ENCODE measurements at regions not wholly inside any gene's neighbourhood (a gene's known extent, or its start where the extent isn't known, plus 50 kb on each side); places are given as distances from the start of the nearest gene placed in this dataset.

- DNase-seq (ENCODE audit: low read depth) = no peak
Observed at GRCh38 chr4:129350834-129351721, 255.1 kb downstream of the C4orf33 start.

- DNase-seq (ENCODE audit: low read depth) = no peak
Observed at GRCh38 chr4:129352480-129352879, 256.5 kb downstream of the C4orf33 start.

GRCh38 chr4:129353490-129353889 is 257.5 kb downstream of the C4orf33 start:
- no peak for DNase-seq (ENCODE audit: low read depth)

- no peak for DNase-seq (ENCODE audit: low read depth)
Observed at GRCh38 chr4:129355031-129355430, 259.1 kb downstream of the C4orf33 start.

GRCh38 chr4:129355516-129355915 is 259.6 kb downstream of the C4orf33 start:
- no peak for DNase-seq (ENCODE audit: low read depth)

GRCh38 chr4:129358571-129358970 is 262.6 kb downstream of the C4orf33 start:
- peak; percentile 7 for DNase-seq (ENCODE audit: low read depth)

- DNase-seq (ENCODE audit: low read depth) = no peak
Observed at GRCh38 chr4:129359461-129359860, 263.5 kb downstream of the C4orf33 start.

- DNase-seq (ENCODE audit: low read depth) = peak; percentile 7
Observed at GRCh38 chr4:129362691-129363274, 266.8 kb downstream of the C4orf33 start.

- DNase-seq (ENCODE audit: low read depth) = no peak
Observed at GRCh38 chr4:129364747-129365452, 268.9 kb downstream of the C4orf33 start.

- DNase-seq (ENCODE audit: low read depth) = no peak
Observed at GRCh38 chr4:129369361-129370010, 273.5 kb downstream of the C4orf33 start.

GRCh38 chr4:129371065-129371464 is 275.1 kb downstream of the C4orf33 start:
- no peak for DNase-seq (ENCODE audit: low read depth)

- no peak for DNase-seq (ENCODE audit: low read depth)
Observed at GRCh38 chr4:129371926-129372325, 276.0 kb downstream of the C4orf33 start.

- no peak for DNase-seq (ENCODE audit: low read depth)
Observed at GRCh38 chr4:129377131-129377845, 281.3 kb downstream of the C4orf33 start.

- no peak for DNase-seq (ENCODE audit: low read depth)
Observed at GRCh38 chr4:129378364-129378763, 282.4 kb downstream of the C4orf33 start.

- DNase-seq (ENCODE audit: low read depth) = no peak
Observed at GRCh38 chr4:129379429-129379828, 283.5 kb downstream of the C4orf33 start.

GRCh38 chr4:129384974-129385373 is 289.0 kb downstream of the C4orf33 start:
- DNase-seq (ENCODE audit: low read depth) = no peak

- DNase-seq (ENCODE audit: low read depth) = no peak
Observed at GRCh38 chr4:129387666-129388065, 291.7 kb downstream of the C4orf33 start.

- DNase-seq (ENCODE audit: low read depth) = no peak
Observed at GRCh38 chr4:129393976-129394375, 298.0 kb downstream of the C4orf33 start.

GRCh38 chr4:129394635-129395034 is 298.7 kb downstream of the C4orf33 start:
- DNase-seq (ENCODE audit: low read depth) = no peak

GRCh38 chr4:129403848-129404247 is 307.9 kb downstream of the C4orf33 start:
- DNase-seq (ENCODE audit: low read depth) = no peak

- no peak for DNase-seq (ENCODE audit: low read depth)
Observed at GRCh38 chr4:129410115-129410514, 314.2 kb downstream of the C4orf33 start.

- no peak for DNase-seq (ENCODE audit: low read depth)
Observed at GRCh38 chr4:129415004-129415403, 319.1 kb downstream of the C4orf33 start.

Measured in GM04503 (cell line).